Lower leg skin (tissue), 3 donors: ENCODE measurements at regions not wholly inside any gene's neighbourhood (a gene's known extent, or its start where the extent isn't known, plus 50 kb on each side); places are given as distances from the start of the nearest gene placed in this dataset.
"Not testable (repeated sequence)": the region's sequence is repeated elsewhere in the genome, so short reads cannot be mapped to it uniquely, and the experiment has no call there.

Experiments used
- POLR2A ChIP-seq, 2 donors: fragments of 450-650 bp; IDR thresholded peaks; one replicate each; pipeline ENCODE4 v1.6.1; 2016 to 2017; ENCODE audit warnings: antibody characterized with exemption in 2 of 2, mild to moderate bottlenecking in 1 of 2, moderate library complexity in 1 of 2
- TF ChIP-seq, protein P1 (sequence below), 3 donors: fragments of 450-650 bp; IDR thresholded peaks; one replicate each; pipeline ENCODE4 v1.5.1; 2016; ENCODE audit warnings: antibody characterized with exemption in 3 of 3, mild to moderate bottlenecking in 3 of 3, moderate library complexity in 2 of 3

DNA sequence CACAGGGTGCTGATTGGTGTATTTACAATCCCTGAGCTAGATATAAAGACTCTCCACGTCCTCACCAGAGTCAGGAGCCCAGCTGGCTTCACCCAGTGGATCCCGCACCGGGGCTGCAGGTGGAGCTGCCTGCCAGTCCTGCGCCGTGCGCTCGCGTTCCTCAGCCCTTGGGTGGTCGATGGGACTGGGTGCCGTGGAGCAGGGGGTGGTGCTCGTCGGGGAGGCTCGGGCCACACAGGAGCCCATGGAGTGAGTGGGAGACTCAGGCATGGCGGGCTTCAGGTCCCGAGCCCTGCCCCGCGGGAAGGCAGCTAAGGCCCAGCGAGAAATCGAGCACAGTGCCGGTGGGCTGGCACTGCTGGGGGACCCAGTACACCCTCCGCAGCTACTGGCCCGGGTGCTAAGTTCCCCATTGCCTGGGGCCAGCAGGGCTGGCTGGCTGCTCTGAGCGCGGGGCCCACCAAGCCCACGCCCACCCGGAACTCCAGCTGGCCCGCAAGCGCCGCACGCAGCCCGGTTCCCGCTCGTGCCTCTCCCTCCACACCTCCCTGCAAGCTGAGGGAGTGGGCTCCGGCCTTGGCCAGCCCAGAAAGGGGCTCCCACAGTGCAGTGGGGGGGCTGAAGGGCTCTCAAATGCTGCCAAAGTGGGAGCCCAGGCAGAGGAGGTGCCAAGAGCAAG lies 66.2 kb downstream of the MAP10 start:
- TF ChIP-seq, protein P1, sequence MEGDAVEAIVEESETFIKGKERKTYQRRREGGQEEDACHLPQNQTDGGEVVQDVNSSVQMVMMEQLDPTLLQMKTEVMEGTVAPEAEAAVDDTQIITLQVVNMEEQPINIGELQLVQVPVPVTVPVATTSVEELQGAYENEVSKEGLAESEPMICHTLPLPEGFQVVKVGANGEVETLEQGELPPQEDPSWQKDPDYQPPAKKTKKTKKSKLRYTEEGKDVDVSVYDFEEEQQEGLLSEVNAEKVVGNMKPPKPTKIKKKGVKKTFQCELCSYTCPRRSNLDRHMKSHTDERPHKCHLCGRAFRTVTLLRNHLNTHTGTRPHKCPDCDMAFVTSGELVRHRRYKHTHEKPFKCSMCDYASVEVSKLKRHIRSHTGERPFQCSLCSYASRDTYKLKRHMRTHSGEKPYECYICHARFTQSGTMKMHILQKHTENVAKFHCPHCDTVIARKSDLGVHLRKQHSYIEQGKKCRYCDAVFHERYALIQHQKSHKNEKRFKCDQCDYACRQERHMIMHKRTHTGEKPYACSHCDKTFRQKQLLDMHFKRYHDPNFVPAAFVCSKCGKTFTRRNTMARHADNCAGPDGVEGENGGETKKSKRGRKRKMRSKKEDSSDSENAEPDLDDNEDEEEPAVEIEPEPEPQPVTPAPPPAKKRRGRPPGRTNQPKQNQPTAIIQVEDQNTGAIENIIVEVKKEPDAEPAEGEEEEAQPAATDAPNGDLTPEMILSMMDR (IDR thresholded peaks at IDR 0.05) = not testable (repeated sequence)
- not testable (repeated sequence) for TF ChIP-seq POLR2A (IDR thresholded peaks at IDR 0.05)
